GM18867 (cell line): ENCODE measurements at regions not wholly inside any gene's neighbourhood (a gene's known extent, or its start where the extent isn't known, plus 50 kb on each side); places are given as distances from the start of the nearest gene placed in this dataset.

Experiments used
- ATAC-seq: cut with Tn5 transposase; IDR thresholded peaks from one replicate; pipeline ENCODE4 v1.9.1; 2021; ENCODE audit warnings: mild to moderate bottlenecking, moderate library complexity; ENCODE audit not compliant: unreplicated experiment

DNA sequence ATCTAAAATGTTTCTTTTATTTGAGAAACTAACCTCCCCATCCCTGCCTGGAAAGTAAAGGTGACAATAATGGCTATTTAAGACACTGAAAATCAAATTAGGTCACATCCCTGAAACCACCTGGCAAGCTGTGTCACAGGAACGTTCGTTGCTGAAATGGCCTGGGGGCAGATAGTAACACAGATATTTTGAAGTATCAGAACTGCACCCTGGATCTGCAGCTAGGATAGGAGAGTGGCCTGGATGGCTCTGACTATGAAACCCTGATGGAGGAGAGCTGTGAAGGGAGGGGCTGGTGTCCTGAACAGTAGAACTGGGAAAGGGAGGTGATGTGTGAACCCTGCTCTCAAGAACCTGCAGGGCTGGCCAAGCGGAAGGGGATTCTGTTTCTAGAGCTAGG is 648.3 kb upstream of the CFAP20DC start:
- no peak for ATAC-seq

DNA sequence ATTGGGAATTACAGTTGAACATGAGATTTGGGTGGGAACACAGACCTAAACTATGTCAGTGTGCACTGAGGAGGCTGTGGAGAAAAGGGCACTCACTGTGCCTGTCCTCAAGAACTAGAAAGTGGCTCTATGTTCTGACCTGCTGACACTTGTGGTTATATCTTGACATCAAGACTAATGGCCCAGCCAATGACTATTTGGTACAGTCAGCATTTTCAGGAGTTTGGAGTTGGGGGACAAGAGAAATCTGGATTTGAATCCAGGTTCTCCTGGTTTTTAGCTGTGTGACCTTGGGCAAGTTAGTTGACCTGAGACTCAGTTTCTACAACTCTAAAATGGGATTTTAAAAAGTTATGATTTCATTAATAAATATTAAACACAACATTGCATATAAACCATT is 647.0 kb upstream of the CFAP20DC start:
- ATAC-seq, result no peak

DNA sequence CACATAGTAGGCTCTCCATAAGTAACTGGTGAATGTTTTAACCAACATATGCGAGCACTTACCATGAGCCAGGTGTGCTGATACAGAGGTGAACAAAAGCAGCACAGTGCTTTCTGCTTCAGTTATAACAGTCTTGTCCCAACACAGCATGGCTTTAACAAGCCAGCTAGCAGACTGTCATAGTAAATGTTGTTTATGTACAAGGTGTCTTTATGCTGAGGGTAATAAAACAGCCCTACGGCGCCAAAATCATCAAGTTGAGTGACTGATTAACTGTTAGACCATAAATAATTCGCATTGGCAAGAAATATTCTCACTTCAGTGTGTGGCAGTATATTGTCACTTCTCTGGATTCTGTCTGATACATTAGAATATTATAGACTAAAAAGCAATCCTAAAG is 646.0 kb upstream of the CFAP20DC start:
- ATAC-seq, result no peak

DNA sequence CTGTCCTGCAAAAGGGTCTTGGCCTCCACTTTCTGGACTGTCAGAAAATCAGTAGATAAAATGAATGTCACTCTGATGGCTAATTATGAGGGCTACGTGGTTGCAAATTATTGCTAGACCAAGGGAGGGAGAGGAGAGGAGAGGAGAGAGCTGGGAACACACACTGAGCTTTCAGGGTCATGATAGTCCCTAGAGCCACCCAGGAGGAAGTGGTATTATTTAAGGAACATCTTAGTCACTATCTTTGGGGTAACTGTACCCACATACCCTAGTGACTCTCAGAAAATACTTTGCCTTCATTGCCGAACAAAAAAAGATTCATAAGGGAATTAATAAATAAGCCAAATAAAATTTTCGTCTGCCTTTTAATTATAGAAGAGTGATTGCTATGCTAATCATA is 642.3 kb upstream of the CFAP20DC start:
- no peak for ATAC-seq

DNA sequence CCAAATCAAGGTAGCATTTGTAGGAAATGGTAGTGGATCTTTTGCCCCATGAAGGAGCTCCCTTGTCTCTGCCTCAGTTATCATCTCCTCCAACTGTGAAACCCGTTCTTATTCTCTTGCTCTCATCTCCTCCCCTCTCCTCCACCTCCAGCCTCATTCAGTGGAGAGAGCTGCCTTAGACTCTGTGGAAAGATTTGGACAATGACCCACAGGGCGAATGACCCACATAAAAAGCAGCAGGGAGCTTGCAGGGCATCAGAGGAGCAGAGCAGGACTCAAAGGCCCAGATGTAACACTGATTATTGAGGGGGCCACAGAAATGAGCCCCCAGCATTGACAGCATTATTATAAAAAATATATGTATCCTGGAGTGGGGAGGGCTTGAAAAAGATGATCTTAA is 641.1 kb upstream of the CFAP20DC start:
- ATAC-seq, result no peak

DNA sequence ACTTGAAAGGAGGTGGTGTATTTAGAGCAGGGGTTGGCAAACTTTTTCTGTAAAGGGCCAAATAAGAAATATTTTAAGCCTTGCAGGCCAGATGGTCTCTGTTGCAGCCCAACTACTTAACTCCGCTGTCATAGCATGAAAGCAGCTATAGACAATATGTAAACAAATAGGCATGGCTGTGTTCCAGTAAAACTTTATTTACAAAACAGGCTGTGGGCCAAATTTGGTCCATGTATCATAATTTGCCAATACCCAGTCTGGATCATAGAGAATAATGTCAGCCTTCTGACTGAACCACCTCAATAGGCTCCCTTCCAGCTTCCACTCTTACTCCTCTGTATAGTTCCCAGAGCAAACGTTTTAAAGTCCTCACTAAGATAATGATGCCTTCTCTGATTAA is 638.8 kb upstream of the CFAP20DC start:
- no peak for ATAC-seq

DNA sequence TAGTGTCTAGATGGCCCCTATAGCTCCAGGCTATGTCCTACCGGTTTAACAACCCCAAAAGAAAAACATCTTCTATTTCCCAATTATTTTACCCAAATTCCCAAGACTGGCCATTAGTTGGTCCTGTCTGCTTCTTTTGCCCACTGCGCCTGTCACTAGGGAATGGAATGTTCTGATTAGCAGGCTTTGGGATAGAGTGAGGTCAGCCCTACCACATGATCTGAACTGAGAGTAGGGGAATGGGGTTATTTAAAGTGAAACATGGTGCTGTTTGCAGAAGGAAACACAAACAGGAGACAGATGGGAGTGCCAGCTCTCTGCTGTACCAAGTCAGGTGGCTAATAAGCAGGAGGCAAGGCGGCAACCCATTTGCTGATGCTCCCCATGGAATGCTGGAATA is 635.6 kb upstream of the CFAP20DC start:
- no peak for ATAC-seq

DNA sequence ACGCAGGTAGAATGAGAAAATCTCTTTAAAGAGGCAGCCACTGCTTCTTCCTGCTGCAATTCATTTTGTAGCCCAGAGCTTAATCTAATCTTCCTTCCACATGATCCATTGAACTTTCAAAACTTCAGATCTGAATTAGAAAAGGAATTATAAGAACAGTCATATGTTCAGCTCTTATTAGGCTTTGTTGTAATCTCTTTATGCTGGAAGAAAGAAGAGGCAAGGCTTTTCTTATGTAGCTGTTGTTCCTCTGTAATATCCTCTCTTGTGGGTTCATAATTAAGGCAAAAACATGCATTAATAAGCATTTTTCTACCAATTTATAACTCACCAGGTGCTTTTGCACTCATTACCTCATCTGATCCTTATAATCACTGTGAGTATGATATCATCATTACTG is 634.9 kb upstream of the CFAP20DC start:
- ATAC-seq, result no peak

DNA sequence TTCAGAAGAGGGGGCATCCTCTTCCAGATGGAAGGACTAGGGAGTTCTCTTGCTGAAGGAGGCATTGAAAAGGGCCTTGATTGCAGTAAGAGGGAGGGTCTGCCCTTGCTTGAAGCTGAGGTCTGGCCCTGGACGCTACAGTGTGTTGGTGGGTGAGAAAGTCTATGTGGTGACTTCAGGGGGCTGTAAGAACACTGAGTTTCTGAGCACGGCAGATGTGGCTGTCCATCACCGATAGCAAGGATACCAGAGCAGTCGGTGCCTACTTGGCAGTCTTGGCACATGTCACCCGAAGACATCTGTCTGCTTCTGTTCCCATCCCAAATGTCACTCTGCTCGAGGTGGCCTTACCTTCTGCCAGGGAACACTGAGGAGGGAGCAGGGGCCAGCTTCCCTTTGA is 631.1 kb upstream of the CFAP20DC start:
- ATAC-seq, result no peak

DNA sequence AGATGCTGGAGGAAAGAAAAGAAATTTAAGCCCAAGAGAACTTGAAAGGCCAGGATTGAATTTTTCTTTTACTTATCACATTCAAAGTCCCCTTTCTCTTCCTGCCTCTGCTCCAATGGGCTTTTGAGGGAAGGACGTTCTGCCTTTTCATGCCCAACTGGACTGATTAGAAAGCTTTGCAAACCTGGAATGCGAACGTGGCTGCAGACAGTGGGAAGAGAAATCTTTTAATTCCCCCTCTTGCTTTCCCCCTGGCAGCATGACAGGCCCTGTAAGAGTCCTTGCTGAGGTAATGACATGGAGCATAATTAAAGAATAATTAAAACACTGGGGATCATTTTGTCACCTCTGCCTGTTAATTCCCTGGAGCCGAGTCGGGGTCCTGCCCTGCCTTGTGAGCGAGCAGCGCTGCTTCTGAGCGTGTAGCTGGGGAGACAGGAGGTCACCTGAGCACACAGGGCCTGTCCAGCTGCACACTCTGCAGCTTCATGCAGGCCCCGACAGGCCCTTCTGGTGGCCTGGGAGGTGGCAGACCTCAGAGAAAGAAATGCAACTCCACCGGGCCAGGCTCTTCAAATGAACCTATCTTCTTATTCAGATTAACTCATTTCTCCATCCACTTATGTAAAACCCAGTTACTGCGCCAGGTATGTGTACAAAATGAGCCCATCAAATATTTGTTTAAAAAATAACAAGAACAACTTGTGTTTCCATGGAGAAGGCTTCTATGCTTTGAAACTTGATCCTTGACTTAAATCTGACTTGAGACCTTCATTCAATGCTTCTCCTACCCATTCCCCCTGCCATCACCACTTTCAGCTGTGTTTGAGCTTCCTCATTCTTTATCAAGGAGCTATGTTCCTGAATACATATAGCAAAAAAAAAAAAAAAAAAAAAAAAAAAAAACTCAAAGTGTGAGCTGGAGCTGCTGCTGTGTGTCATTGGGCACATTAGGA is 628.2 kb upstream of the CFAP20DC start:
- no peak for ATAC-seq

DNA sequence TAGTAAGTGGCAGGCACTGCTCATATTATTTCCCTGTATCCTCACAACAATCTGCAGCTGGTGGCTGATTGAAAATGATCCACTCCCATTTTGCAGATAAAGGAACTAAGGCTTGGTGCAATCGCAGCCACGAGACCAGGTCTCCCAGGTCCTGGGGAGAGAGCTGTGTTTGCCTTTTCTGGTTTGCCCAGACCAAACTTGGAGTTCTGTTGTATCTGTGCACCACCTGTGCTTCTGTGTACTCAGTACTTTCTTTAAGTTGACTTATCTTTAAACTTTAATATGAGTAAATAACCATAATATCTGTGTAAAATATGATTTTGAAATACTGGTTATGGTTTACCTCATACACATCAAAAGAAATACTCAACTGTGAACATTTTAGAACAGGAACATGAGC is 625.7 kb upstream of the CFAP20DC start:
- ATAC-seq, result no peak

DNA sequence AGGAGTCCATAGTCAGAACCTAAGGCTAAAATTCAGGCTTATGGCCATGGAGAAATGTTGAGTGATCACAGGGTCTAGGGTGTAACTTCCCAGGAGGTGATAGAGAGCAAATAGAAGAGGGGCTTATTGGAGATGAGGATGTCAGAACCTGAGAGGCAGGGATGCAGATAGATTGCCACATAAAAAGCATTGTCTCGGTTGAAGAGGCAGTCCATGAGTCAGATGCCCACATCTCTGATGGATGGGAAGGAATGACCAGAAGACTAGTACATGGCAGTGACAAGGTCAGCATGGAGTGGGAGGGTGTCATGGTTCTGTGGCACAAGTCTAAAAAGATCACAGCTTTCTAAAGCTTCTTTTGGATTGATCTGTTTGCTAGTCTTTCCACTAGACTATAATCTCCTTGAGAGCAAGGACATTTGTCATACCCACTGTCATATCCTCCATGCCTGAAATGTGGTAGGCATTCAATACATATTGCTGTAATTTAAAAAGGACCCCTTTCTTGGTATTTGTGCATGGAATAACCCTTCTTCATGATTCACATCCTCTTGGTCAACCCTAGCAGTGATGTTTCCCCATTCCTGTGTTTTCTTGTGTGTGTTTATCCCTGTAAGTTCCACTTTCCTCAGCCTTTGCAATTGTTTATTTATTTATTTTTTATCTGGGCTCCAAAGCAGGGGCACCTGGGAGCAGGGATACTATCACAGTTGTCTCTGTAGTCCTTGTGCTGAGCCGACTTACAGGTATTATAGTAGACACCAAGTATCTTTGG is 613.4 kb upstream of the CFAP20DC start:
- ATAC-seq, result no peak

DNA sequence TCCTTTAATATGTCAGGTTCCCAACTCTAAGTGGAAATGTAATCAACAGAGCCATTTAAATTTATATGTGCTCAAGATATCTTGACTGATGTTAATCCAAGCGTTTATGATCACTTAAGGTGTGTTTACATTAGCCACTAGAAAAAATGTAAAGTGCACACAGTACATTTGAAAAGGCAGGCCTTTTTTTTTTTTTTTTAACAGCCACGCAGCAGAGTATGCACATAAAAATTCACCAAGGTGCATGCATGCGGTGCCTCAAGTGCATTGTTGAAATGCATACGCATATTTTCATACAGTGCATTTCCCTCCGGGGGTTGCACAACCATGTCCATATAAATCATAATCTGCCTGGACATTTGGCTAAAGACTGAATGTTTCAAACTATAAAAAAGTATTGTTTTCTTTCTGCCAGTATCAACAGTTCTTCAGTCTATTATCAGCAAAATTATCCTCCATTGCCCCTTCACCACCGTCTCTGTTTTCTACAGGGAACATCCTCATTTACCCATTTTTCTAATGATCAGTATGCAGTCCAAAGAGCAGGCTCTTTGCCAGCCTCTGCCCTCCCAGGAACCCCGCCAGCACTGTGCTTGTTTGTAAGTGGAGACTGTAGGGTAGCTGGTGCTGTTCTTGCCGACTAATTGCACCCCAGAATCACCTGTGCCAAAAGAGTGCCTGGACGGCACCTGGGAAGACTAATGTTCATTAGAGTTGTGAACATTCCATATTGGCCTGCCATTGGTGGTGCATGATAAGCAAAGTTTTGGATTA is 611.2 kb upstream of the CFAP20DC start:
- ATAC-seq, result no peak

DNA sequence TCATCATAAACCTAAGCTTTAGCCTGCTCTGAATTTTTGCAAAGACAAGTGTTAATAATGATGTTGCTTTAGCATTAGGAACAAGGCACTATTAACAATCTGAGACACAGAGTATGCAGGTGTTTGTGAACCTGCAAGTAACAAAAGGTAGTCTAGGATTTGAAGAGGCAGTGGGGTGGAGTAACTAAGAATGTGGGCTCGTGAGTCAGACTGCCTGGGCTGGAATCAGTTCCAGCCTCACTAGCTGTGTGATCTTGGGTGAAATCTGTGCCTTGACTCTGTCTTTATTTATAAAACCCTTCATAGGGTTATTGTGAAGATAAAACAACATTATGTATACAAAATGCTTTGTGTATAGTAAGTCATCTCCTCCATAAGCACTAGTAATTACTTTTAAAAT is 610.6 kb upstream of the CFAP20DC start:
- no peak for ATAC-seq

DNA sequence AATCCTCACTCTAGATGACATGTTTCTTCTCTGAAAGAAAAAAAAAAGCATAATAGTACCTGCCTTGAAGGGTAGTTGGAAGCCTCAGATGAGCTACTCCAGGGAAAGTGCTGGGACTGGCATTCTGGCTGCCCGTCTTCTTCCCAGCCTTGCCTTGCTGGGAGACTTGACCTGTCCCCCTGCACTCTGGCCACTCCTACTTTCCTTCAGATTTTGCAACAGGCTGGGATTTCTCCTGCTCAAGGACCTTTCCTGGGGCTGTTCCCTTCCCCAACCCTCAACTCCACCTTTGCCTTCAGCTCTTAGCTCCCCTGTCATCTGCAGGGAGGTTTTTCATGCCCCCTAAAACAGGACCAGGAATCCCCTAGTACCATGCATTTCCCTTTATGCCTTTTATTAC is 609.9 kb upstream of the CFAP20DC start:
- ATAC-seq, result no peak

DNA sequence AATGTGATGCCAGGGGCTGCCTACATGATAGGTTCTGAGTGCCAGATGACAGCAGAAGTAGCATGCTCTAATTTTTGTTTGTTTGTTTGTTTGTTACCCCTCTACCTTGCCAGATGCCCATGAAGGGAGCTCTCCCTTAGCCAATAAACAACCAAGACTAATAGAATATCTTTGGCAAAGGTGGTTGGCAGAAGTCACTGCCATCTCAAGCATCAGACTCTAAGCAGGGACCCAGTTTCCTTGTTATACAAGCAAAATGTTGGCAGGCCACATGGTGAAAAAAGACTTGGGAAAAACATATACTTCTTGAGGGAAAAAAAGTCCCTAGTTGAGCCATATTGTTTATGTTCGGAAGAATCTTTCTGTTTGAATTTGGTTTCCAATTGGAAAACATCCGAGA is 609.0 kb upstream of the CFAP20DC start:
- no peak for ATAC-seq

DNA sequence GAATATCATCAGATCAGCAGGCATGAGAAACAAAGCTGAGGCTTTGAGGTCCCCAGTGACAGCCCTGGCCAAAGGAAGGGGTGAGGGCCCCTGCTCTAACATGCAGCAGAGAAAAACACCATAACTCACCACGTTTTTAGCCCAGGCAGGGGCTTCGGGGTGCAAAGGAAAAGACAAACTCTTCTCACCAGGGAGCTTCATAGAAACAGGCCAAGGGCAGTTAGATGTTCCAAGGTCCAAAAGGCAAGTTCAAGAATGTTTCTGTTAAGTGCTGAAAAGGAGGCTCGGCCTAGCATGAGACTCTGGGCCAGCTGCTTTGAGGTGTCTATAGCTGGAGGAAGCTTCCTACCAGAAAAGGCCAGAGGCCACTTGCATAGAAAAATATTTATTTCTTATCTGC is 608.4 kb upstream of the CFAP20DC start:
- no peak for ATAC-seq

DNA sequence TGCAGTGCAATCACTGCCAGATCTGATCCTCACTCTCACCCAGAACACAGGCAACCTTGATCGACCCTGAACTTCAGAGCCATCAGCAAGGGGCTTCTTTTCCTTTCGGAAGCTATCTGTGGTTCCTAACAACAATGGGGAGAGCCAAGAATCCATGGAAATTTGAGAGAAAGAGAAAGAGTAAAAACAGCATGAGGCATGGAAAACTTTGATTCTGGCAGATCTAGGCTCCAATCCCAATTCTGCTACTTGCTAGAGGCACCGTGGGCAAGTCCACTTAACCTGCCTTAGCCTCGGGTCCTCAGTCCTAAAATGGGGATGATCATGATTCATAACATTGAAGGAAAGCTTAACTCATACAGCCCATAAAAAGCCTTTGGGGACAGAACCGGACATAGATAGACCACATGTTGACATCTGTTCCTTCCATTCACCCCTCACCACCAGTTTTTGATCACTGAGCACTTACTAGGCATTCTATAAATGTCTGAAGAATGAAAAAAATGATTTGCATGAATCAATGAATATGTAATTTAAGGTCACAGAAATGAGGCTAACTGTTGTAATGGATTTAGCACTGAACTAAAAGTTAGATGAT is 605.7 kb upstream of the CFAP20DC start:
- ATAC-seq, result no peak

DNA sequence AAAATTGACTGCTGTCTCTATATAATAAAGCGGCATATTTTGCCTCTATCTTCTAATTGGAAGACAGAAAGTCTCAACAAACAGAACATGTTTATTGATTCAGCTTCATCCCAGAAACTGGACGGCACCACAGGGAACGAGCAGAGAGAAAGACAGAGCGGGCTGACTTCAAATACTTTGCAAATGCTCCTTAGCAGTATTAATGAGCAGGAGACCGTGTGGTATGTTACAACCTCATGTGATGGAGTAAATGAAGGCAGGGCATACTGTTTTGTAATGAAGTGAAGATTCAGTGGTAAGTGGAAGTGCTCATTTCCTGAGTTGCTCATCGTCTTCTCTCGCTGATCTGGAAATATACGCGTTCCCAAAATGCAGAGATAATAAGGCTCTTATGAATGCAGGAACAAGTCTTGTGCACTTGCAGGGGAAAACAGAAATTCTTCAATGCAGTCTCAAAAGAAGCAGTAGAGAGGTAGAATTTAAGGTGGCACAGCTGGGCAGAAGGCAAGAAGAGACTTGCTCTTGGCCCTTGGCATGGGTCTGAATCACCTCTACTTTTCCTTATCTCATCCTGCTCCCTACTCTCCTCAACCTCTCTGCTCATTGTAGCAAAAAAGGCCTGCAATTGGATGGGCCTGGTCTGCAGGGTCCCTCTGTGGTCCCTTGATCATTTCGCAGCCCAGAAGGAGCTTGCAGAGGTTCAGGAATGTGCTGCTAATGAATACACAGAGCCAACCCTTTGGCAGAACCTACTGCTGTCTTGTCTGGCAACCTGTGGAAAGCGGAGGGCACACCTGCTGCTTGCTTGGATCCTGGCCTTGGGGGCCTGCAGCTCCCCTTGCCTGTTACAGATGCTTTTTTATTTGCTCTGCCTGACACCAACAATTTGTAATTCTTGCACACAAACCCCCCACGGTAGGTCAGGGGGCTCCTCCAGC is 604.9 kb upstream of the CFAP20DC start:
- no peak for ATAC-seq

DNA sequence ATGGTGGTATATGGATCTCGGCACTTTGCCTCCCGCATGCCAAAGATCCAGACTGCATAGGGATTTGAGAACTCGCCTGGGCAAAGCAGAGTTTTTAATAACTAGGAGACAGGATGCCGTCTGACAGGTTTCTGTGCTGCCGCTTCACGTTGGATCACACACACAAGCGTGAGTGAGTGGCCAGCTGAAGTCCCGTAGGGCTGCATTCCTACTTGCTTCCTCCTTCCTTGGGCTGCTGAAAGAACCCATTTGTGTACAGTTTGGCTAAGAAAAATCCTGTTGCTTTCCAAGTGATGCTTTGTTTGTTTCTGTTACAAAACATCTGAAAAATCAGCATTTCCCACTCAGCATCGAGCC is 604.3 kb upstream of the CFAP20DC start:
- ATAC-seq, result no peak
